OCI-LY3 (cell line): ENCODE measurements at regions not wholly inside any gene's neighbourhood (a gene's known extent, or its start where the extent isn't known, plus 50 kb on each side); places are given as distances from the start of the nearest gene placed in this dataset.

Experiments used
- H2AFZ ChIP-seq: fragments of 200-600, 300-600 bp; shearing (Covaris generic); 2 replicates; pipeline ENCODE4 v1.6.0; 2014; ENCODE audit warnings: antibody characterized with exemption, low read depth, low read length
- H3K27ac ChIP-seq: fragments of 200-600, 300-600 bp; sonication (generic); 2 replicates; pipeline ENCODE4 v1.5.1; 2014; ENCODE audit warnings: mild to moderate bottlenecking, low read length, moderate library complexity, mixed read lengths
- H3K27me3 ChIP-seq: fragments of 200-600, 300-600 bp; sonication (generic); 2 replicates; pipeline ENCODE4 v1.6.1; 2014; ENCODE audit warnings: low read depth, low read length, mixed read lengths
- H3K36me3 ChIP-seq: fragments of 200-600, 300-600 bp; sonication (generic); replicated peaks from 2 replicates; pipeline ENCODE3; 2014; ENCODE audit warnings: low read depth, low read length, mixed read lengths
- H3K4me1 ChIP-seq: fragments of 300-600, 200-600 bp; sonication (generic); 2 replicates; pipeline ENCODE4 v1.6.1; 2014; ENCODE audit warnings: low read length, mixed read lengths
- H3K4me2 ChIP-seq: fragments of 200-600, 300-600 bp; sonication (generic); 2 replicates; pipeline ENCODE4 v1.6.1; 2014; ENCODE audit warnings: low read length, mixed read lengths
- H3K4me3 ChIP-seq: fragments of 300-600, 200-600 bp; sonication (generic); 2 replicates; pipeline ENCODE4 v1.5.1; 2014; ENCODE audit warnings: antibody characterized with exemption, mild to moderate bottlenecking, low read length, moderate library complexity
- H3K79me2 ChIP-seq: fragments of 300-600, 200-600 bp; shearing (Covaris generic); 2 replicates; pipeline ENCODE4 v1.6.1; 2014; ENCODE audit warnings: mild to moderate bottlenecking, low read length, mixed read lengths
- H3K9ac ChIP-seq: fragments of 300-600, 200-600 bp; shearing (Covaris generic); 2 replicates; pipeline ENCODE4 v1.6.0; 2014; ENCODE audit warnings: mild to moderate bottlenecking, low read length, moderate library complexity
- H3K9me3 ChIP-seq: fragments of 200-600, 300-600 bp; shearing (Covaris generic); 2 replicates; pipeline ENCODE4 v1.6.1; 2014; ENCODE audit warnings: low read length, mixed read lengths; ENCODE audit not compliant: insufficient read depth
- H4K20me1 ChIP-seq: fragments of 200-600, 300-600 bp; sonication (generic); 2 replicates; pipeline ENCODE4 v1.6.1; 2016; ENCODE audit warnings: low read length, mixed read lengths; ENCODE audit not compliant: insufficient read depth
- CTCF ChIP-seq: fragments of 200-600, 300-600 bp; sonication (generic); IDR thresholded peaks from 2 replicates; pipeline ENCODE4 v1.5.1; 2014; ENCODE audit warnings: antibody characterized with exemption, low read length, low read depth
- EZH2phosphoT487 ChIP-seq: fragments of 200-600 bp; shearing (Covaris generic); IDR thresholded peaks from 2 replicates; pipeline ENCODE4 v1.6.1; 2018; ENCODE audit warnings: antibody characterized with exemption, mixed run types, low read depth

- Histone ChIP-seq H3K79me2 (no peaks in the 10 kb centered on the region), H3K9ac (no peak overlapping the region), H4K20me1 (no peaks in the 10 kb centered on the region), H2AFZ (no peak overlapping the region), H3K4me2 (no peak overlapping the region), H3K36me3 (no peaks in the 10 kb centered on the region), H3K27me3 (no peaks in the 10 kb centered on the region), H3K9me3 (no peaks in the 10 kb centered on the region), H3K4me3 (no peak overlapping the region), H3K27ac (no peak overlapping the region), H3K4me1 (peaks cover 22% of the 10 kb centered on the region)
- TF ChIP-seq EZH2phosphoT487 (no peak), CTCF (no peak)
Measured at GRCh38 chr11:92919048-92919447, 50.4 kb upstream of the MTNR1B start.
